ENCODE measurements at regions not wholly inside any gene's neighbourhood (a gene's known extent, or its start where the extent isn't known, plus 50 kb on each side); places are given as distances from the start of the nearest gene placed in this dataset.
A peak's percentile ranks its signal among the peaks of the same experiment; 100 is the strongest.
"Not testable (repeated sequence)": the region's sequence is repeated elsewhere in the genome, so short reads cannot be mapped to it uniquely, and the experiment has no call there.

DNA sequence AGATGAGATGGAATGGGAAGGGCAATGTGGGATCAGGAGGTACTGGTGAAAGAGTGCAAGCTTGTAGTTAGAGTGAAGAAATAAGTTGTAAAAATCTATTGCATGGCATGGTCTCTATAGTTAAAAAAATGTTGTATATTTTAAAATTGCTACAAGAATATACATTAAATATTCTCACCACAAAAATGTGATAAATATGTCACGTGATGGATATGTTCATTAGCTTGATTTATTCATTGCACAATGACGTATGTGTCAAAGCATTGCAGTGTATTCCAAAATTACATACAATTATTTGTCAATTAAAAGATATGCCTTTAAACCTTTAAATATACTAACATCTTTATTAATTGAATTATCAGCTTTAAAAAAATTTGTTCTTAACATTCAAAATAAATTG is 1607.1 kb downstream of the REEP3 start:
- DNase-seq (ENCODE audit: low read depth in 2 of 2): no peak

DNA sequence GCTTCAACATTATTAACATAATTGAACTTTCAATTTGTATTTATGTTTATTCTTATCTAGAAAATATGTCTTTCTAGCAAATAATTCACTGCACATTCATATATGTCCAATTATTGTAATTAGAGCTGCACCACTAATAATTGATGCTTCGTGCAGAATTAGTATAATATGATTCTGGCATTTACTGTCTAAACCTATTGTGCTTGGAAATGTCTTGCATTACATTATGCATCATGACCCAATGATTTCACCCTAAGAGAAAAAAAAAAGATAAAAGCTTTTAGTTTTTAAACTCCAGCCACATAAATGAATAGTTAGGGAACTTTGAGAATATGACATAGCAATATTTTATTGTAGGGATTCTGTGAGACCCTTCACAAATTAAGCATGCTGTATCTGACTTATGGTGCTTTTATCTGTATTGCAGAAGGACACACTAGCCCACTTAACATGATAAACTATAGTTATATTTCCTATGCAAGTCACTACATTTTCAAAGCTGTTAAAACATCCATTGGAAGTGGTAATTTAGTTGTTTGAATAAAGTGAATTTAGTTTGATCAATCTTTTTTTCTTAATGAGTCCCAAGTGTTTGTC is 1609.1 kb downstream of the REEP3 start:
- no peak for DNase-seq (ENCODE audit: low read depth in 2 of 2)

DNA sequence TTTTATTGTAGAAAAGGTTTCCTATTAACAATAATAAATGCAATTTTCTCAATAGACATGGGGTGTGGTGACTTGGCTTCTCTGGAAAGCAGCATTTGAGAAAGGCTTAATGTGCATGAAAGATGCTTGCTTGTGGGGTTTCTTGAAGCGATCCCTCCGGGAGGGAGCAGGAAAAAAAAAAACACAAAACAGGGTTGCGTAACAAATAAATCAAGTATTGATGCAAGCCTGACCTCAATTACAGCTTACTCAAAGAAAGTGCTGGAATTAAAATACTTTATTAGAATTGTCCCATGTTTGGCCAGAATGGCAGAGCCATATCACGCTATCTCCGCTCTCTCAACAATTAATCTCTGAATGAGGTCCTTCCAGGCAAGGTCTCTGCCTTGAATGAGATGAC is 1612.5 kb downstream of the REEP3 start:
- no peak for DNase-seq (ENCODE audit: low read depth in 2 of 2)

DNA sequence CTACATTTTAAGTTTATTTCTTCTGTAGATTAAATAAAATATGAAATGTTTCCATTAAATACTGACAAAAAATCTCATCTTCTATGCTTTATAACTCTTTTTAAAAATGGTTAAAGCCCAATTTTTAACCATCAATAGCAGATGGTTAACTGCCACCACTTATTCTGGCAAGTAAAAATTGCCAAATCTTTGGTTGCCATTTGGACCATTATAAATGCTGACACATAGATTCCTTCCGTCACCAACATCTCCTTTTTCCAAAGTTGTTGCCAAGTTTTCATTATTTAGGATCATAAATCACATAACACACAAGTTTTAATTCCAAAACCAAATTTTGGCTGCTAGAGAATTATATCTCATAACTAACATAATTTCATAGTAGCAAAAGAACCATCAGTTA is 1614.3 kb downstream of the REEP3 start:
- no peak for DNase-seq (ENCODE audit: low read depth in 2 of 2)

DNA sequence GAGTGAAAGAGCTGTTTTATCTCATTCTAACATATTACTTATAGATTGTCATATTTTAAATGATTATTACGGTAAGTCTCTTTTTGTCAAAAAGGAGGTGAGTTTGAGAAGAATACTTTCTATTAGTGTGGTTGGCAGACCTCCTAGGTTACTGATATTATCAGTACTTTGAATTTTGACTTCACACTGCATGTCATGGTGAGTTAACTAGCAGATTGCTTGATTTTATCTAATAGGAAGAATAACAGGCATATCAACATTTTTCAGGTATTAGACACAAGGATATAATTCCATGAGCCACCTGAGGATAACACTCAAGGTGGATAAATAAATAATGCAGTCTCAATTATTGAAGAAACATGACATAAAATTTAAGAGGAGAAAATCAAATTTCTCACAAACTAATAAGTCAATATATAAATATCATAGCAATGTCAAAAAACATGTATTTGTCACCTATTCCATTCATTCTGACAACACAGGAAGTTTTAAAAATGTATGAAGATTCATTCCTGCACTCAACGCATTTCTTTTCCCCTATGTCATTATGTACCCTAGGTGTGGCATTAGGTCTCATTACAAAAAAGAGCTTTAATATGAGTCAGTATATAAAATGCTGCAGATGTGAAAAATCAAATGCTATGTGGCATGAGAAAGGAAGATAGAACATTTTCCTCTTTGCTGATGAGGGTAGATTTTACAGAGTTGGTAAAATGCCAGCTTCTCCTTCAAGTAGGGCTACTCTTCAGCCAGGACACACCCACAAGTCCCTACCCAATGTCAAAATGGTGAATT is 1621.6 kb downstream of the REEP3 start:
- no peak for DNase-seq (ENCODE audit: low read depth in 2 of 2)

DNA sequence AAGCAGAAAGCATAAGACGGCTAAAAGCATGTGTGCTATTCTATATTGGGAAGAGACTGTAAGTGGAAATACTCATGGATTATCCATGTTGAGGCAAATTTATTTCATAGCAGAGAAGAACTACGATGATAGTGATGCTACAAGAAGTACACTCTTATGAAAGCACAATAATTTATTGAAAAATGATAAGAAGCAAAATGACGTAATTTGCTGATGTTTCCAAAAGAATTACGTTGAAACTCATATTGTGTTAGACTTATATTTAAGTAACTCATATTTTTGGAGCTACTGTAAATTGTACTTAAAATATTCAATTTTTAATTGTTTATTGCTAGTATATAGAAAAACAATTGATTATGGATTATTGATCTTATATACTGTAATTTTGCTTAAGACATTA is 1622.5 kb downstream of the REEP3 start:
- no peak for DNase-seq (ENCODE audit: low read depth in 2 of 2)

DNA sequence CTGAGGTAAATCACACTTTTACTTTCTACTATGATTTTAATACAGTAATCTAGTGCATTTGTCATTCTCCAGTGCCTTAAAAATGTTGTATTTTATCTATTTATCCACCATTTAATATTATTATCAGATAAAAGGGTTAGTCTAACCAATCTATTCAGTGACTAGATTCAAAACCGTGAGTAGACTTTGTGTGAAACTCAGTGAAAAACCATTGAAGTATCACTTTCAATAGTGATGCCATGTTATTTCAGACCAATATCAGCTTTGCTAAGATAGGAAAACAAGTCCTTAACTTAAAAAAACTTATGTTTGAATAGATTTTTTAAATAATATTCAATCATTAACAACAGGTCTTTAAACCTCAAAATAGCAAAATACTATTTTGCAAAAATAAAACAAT is 1628.7 kb downstream of the REEP3 start:
- DNase-seq (ENCODE audit: low read depth in 2 of 2): no peak

DNA sequence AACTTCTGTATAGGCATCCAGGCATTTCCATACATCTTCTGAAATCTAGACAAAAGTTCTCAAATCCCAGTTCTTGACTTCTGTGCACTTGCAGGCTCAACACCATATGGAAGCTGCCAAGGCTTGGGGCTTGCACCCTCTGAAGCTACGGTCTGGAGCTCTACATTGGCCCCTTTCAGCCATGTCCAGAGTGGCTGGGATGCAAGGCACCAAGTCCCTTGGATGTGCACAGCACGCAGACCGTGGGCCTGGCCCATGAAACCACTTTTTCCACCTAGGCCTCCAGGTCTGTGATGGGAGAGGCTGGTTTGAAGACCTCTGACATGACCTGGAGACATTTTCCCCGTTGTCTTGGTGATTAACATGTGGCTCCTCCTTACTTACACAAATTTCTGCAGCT is 1645.1 kb downstream of the REEP3 start:
- no peak for DNase-seq (ENCODE audit: low read depth in 2 of 2)

DNA sequence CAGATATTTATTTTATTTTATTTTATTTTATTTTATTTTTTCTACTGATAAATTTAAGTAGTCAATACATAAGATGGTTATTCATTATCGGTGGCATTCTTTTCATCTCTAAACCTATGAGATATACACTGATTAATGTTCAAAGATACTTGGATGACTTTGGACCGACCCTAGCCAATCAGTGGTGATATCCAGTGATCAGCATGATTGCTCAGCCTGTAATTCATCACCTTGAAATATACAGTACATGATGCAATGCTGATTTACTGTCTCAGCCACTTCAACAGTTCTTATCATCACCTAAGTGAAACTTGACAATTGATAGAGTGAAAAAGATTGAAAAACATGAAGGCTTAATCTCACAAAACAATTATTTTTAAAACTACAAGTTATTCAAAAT is 1651.0 kb downstream of the REEP3 start:
- DNase-seq (ENCODE audit: low read depth in 2 of 2): no peak

DNA sequence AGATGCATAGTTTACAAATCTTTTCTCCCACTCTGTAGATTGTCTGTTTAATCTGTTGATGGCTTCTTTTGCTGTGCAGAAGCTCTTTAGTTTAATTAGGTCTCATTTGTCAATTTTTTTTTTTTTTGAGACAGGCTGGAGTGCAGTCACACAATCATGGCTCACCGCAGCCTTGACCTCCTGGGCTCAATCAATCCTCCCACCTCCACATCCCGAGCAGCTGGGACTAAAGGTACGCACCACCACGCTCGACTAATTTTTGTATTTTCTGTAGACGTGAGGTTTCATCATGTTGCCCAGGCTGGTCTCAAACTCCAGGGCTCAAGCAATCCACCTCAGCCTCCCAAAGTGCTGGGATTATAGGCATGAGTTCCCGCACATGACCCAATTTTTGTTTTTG is 1655.8 kb downstream of the REEP3 start:
- DNase-seq (ENCODE audit: low read depth in 2 of 2): no peak

DNA sequence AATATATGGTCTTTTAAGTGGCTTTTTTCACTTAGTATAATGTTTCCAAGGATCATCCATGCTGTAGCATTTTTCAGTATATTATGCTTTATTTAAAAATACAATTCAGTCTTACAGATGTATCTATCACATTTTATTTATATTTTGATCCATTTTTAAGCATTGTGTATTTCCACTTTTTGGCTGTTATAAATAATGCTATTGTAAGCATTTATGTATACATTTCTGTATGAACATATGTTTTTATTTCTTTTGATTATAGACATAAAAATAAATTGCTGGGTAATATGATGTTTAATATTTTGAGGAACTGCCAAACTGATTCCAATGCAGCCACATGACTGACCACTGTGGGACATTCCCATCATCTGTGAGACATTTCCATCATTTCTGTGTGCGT is 1662.0 kb downstream of the REEP3 start:
- no peak for DNase-seq (ENCODE audit: low read depth in 2 of 2)

DNA sequence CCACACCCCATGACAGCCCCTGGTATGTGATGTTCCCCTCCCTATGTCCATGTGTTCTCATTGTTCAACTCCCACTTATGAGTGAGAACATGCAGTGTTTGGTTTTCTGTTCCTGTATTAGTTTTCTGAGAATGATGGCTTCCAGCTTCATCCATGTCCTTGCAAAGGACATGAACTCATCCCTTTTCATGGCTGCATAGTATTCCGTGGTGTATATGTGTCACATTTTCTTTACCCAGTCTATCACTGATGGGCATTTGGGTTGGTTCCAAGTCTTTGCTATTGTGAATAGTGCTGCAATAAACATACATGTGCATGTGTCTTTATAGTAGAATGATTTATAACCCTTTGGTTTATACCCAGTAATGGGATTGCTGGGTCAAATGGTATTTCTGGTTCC is 1665.5 kb downstream of the REEP3 start:
- not testable (repeated sequence) for DNase-seq (ENCODE audit: low read depth in 2 of 2)

DNA sequence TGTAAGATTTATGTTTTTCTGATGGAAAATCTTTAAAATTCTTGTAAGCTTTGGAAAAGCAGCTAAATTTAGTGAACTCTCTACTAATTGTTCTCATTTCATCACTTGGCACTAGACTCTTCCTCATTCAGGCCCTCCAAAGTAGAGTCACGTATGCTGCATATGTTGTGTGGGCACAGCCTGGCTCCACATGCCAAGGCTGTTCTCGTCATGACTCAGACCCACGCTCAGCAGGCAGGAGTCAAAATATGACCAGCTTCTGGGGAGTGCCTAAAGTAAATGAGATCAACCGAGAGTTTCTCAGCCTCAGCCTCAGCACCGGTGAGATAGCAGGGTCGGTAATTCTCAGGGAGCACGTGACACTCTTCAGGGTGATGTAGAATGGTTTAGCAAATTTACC is 1672.9 kb downstream of the REEP3 start:
- DNase-seq (ENCODE audit: low read depth in 2 of 2): peak; percentile 4 to 10

DNA sequence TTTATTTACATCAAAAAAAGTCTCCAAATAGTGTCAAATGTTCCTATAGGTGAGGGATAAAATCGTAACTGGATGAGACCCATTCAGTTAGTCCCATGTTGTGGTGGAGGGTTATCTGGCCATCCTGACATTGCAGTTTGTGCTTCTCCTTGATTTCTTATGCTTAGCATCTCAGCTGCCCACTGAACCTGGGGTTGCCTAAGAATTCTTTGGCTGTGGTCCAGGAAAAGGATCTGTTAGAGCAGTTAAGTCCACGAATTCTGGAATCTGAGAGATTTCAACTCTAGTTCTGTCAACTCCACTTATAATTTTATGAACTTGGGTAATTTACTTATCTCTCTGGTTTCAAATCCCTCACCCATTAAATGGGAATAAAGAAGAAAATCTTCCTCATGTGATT is 1673.4 kb downstream of the REEP3 start:
- peak; percentile 2 to 3 for DNase-seq (ENCODE audit: low read depth in 2 of 2)

DNA sequence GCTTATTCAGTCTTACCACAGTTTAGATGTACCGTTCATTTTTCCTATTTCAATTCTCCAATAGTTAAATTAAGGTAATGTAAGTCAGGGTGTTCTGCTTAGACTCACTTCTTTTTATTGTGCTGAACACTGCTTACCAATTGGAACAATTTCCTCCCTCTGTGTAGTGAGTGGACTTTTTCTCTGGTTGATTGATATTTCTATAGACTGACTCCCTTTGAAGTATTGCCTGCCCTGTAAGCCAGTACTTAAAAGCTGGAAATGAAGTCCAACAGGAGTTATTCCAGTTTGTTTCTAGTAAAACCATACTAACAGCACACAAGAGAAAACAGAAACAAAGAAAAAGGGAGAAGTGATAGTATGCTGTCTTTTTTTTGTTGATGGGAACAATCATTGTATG is 1674.9 kb downstream of the REEP3 start:
- DNase-seq (ENCODE audit: low read depth in 2 of 2): no peak

DNA sequence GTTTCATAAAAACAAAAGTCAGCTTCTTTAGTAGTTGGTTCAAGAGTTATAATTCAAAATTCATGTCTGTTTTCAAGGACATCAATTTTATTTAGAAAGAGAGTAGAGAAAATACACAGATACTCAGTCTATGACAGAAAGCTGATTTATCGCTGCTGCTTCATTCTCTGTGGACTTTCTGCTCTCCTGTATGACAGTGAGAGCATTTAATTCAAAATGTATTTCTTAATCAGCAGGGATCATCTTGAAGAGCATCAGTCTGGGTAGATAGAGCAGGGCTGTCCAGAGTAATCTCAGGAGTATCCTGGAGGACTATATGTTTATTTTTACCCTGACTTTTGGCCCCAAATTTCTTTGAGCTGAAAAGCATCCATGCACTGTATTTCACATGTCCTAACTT is 1676.7 kb downstream of the REEP3 start:
- DNase-seq (ENCODE audit: low read depth in 2 of 2): no peak

DNA sequence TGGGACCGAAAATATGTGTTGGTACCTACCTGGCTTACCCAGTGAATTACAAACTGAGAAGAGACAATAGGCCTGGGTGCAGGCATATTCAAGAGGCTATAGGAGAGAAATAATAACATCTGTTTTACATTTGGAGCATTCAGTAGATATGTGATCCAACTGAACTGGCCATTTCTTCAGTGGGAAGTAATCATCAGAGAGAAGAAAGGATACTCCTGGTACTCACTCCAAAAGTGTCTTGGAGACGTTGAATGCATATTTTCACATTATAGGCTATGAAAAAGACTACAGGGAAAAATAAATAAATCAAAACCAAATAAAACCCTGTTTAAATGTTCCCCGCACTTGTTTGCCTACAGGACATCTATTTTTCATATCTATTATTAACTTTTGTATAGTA is 1680.3 kb downstream of the REEP3 start:
- DNase-seq (ENCODE audit: low read depth in 2 of 2): no peak

DNA sequence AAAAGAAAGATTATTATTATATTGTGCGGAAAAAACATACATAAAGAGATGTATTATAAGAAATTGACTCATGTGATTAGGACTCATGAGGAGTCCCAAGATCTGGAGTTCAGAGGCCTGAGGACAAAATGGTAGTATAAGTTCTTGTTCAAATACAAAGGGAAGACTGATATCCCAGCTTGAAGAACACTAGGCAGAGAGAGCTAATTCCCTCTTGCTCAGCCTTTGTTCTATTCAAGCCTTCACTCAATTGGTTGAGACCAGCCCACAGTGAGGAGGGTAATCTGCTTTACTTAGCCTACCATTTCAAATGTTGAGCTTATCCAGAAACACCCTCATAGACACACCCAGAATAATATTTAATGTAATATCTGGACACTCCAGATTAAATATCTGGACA is 1683.8 kb downstream of the REEP3 start:
- DNase-seq (ENCODE audit: low read depth in 2 of 2): no peak

DNA sequence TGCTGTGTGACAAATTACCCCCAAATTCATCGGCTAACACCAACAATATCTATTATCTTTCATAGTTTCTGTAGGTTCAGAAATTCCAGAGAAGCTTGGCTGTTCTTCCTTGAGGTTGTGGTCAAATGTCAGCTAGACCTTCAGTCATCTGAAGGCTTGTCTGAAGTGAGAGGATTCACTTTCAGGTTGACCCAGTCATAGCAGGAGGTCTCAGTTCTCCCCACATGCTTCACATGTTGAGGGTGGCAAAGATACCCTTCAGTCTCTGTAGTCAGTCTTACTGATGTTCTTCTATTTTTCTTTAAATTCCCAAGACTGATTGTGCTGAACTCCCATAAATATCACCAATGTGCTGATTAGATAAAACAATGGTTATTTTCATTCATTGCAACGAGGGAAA is 1692.0 kb downstream of the REEP3 start:
- no peak for DNase-seq (ENCODE audit: low read depth in 2 of 2)

DNA sequence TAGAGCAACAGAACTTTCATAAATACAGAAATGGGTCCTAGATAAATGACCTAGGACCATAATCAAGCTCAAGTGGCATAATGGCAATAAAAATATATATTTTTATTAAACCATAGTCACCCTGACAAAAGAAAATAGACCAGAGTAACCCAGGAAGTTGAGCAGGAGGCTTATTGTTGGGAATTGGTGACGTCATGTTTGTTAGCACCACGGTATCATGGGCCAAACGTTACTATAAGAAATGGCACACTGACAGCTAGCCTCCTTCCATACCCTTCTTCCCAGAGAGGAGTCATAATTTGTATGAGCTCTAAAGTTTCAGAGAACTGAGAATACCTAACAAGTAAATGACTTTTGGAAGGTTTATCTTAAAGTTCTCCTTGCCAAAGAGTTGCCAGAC is 1698.2 kb downstream of the REEP3 start:
- DNase-seq (ENCODE audit: low read depth in 2 of 2): no peak

DNA sequence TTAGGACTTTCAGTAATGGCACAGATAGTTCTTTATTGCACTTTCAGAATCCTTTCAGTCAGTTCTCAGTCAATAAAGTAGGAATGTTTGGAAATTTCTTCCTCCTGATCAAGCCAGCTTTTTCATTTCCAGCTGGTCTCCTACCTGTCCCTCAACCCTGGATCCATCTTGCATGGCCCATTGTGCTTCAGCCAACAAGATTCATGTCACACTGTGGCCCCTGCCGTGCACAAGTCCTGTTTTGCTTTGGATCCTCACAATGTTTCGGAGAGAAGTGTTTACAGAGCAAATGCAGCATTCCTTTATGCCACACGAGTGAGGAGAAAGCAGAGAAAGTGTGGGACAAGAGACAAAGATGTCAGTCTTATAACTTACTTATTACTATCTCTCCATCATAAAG is 1694.7 kb upstream of the LRRTM3 start:
- no peak for DNase-seq (ENCODE audit: low read depth in 2 of 2)

DNA sequence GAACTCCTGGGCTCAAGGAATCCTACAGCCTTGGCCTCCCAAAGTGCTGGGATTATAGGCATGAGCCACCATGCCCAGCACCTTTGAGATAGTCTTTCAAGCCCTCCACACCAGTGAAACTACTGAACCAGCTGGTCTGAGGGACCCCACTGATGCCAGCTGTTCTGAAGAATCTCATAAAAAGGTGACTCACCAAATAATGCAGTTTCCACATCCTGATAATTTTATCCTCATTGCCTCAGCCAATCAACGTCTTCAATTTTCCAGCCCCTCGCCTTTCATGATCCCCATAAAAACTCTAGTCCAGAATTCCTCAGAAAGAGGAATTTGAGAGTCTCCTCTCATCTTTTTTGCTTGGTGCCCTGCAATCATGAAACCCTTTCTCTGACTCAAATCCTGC is 1691.6 kb upstream of the LRRTM3 start:
- DNase-seq (ENCODE audit: low read depth in 2 of 2): no peak

DNA sequence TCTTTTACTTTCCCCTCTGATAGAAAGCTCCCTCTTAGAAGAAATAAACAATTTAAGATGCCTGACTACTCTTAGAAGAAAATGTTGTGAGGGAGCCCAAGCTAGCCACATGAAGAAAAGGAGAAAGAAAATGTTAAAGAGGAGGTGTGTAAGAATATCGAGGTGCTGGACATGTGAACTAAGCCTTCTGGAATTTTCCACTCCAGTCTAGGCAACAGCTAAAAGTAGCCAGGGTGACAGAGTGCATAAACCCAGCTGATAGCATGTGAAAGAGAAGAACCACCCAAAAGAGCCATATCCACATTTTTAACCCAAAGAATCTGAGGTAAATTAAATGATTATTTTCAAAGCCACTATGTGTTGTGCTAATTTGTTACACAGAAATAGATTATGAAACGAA is 1690.6 kb upstream of the LRRTM3 start:
- DNase-seq (ENCODE audit: low read depth in 2 of 2): no peak

DNA sequence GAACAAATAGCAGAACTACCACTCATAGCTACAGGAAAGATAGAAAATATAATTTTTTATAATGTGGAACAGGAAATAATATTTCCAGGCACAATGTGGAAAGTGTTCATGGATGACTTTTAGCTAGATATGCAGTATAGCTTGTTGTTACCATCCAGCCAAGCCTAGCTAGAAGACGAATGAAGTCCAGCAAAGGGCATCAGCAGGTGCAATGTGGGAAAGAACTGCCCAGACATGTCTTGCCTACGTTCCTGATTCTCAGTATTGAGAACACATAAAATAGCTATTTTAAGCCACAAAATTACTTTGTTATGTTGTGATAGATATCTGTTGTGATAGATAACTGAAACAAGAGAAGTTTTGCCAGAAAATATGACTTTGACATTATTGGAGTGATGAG is 1690.0 kb upstream of the LRRTM3 start:
- DNase-seq (ENCODE audit: low read depth in 2 of 2): no peak
